Muscle of back (tissue), 3 donors: ENCODE measurements at regions not wholly inside any gene's neighbourhood (a gene's known extent, or its start where the extent isn't known, plus 50 kb on each side); places are given as distances from the start of the nearest gene placed in this dataset.

Experiments
- DNase-seq, 3 donors: peaks; one replicate each; pipeline versions ENCODE4 v3.0.0 to v3.0.0-alpha.2; 2013

DNA sequence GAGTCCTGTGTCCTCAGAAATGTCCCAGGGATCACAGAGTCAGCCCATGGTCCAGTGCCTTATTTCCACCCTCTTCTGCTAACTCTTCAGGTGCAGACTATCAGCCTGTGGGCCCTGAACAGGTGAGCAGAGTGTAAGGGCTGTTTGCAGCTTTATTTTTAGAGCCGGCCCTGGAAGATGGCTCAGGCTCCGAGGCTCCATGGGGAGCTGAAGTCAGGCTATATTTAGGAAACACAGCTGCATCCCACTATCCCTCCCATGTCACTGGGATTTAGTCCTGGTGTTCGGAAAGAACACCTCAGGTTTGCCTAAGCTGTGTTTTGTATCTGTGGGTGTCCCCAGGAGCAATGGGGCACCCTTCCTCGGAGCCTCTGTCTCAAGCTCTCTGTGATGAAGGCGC is 126.9 kb downstream of the RPS24 start:
- DNase-seq = peak in 1 of 3 donors; percentile 62

DNA sequence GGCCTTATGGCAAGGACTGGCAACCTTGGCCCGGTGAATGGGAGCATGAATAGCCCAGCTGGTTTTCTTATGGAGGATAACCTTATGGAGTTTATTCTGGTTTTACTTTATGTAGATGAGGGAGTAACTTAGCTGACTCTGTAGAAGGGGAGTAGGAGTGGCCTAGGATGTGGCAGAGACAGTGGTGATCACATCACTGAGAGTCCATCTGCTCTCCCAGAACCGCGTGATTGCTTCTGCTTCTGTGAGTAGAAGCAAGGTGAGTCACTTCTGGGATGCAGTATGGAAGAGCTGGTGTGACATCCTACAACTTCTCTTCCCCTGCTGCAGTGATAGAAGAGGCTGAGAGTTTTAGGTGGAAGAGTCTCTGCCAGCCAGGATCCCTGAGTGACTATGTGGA is 129.2 kb downstream of the RPS24 start:
- no peak for DNase-seq

DNA sequence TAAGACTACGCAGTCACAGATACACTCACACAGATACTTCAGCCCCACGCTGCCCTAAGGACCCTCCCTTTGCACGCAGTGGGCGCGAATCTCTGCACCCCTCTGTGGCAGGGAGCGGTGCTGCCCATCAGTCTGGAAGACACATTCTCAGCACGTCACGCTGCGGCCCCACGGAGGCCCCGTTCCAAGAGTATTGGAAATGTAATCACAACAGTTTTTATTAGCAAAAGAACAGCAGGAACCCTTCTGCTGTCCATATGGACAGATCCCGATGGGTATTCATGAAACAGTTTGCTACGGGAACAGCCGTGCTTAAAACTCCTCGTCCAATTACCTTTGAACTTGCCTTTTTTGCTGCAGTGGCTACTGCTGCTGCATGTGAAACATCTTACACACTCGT is 131.0 kb downstream of the RPS24 start:
- DNase-seq = peak in 1 of 3 donors; percentile 61

DNA sequence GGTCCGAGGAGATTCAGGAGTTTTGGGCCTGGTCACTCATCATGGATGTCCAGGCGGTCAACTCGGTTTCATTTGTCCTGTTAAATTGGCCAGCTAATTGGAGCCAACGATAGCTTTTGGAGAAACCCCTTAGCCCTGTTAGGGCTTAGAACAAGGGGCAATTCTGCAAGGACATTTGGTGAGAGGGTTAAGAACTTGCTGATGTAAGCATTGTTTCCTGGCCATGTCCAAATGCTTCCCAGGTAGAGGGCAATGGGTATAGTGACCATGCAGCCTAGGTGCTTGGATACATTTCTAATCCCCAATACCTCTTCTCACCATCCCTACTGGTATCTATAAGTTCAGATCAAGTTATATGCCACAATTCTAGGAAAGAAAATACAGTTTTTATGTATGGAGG is 131.5 kb downstream of the RPS24 start:
- no peak for DNase-seq

DNA sequence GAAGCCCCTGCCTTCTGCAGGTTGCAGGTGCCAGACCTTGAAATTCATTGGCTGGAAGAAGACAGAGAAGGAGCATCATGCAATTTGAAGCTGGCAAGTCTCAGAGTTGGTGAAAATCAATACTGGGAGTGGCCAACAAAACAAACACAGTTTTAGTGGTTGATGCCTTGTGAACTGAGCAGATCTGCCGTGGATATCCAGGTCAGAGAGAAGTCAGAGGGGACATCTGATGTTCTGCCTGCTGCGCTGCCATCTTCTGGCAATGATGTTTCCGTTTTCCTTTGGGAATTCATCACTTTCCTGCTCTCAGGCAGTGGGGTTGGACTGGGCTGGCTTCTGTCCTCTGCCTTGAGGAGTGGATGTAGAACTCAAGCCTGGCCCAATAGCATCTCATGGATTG is 132.0 kb downstream of the RPS24 start:
- DNase-seq = no peak

DNA sequence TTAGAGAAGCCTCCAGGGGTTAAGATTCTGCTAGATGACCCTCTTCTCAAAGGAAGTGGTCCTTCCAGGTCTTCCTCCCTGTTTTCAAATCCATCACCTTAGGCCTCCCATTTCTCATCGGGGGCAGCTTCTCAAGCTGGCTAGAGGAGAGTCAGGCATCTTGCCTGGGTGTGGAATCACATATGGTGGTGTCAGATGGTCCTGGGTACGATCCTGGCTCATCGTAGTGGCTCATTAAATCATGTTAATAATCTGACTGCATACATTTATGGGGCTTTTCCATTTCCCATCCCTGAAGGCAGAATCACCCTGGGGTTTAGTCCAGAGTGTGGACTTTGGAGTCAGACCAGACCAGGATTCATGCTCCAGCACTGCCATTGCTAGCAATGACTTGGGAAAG is 132.6 kb downstream of the RPS24 start:
- no peak for DNase-seq

DNA sequence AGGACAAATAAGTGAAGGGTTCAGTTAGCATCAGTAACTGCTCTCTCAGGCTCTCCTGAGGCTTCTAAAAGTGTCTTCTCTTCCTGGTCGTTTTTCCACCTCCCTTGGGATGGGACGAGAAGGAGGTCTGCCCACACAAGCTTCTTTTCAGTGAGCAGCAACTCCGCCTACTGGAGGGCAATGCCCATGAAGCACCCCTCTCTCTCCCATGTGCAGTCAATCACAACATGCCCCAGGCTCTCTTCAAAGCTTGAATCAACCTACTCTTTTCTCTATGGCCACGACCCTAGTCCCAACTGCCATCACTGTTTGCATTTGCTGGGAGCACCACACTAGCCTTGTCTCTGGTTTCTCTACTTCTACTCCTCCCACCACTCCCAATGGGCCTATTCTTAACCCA is 135.6 kb downstream of the RPS24 start:
- no peak for DNase-seq

DNA sequence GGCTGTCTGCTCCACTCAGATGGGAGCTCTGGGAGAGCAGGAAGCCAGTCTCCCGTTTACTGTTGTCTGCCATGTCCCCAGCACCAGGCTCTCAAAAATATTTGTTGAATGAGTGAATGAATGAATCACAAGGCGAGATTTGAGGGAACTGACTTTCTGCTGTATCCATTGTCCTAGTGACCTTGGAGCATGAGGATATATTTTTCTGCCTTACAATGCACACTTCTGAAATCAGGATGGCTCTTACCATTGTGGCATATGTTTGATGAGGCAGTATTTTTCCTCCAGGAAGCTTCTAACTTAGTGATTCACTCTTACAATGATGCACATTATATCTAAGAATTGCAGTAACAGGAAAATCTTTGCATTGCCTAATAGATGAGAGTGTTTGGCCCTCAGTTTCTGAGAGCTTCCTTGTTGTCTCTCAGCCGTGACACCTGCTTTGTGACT is 136.4 kb downstream of the RPS24 start:
- DNase-seq = no peak

DNA sequence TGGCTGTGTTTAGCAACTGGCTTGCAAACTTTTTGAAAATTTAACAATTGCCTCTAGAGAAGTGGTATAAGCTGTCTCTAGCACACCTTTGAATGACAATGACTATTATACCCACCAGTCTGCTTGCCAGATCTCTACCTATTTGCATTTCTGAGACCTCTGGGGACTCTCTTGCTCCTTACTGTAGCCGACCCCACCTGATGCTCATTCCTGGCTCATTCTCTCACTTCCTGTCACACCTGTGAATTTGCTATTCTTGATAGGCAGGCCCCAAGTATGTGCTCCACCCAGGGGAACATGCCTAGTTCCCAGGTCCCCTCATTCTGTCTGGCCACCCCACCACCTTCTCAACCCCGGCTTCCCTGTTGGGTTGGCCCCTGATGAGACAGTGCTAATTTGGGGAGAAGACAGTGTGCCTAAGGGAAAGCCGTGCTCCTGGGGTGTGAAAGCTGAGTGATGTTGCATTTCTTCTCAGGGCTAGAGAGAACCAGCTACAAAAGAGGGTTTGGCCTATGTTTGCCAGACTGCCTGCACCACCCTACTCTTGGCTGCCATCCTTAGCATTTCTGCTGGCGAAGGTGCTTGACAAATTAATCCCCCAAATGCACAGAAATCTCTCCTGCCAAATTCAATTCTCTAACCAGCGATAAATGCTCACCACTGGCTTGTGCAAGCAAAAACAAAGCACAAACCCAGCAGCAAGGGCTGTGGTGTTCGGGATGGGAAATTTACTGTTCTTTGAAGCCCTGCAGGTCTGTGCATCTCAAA is 138.2 kb downstream of the RPS24 start:
- no peak for DNase-seq

DNA sequence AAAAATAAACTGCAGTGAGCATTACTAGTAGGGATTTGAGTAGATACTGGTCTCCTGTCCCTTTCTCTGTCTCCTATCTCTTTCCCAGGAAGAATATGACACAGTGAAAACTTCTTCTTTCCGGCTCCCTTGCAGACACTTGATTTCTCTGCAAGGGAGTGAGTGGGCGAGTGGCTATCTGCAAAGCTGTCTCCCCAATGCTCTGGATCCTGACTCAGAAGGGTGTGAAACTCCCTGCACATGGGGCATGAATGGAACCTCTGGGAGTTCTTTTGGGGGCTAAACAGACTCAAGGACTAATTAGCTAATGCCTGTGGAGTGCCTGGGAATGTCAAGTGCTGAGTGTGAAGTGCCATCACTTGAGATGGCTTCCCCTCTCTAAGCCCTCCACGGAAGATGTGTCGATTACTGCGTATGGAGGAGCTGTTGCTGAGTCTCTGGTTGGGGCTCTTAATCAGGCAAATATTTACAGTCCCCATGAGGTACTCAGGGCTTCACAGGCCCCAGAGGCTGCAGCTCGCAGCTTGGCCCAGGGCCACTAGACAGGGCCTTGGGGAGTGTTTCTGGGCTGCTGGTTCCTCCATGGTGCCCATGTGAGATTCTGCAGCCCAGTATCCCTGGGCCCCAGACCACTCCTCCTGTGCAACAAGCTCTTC is 139.8 kb downstream of the RPS24 start:
- DNase-seq = no peak

DNA sequence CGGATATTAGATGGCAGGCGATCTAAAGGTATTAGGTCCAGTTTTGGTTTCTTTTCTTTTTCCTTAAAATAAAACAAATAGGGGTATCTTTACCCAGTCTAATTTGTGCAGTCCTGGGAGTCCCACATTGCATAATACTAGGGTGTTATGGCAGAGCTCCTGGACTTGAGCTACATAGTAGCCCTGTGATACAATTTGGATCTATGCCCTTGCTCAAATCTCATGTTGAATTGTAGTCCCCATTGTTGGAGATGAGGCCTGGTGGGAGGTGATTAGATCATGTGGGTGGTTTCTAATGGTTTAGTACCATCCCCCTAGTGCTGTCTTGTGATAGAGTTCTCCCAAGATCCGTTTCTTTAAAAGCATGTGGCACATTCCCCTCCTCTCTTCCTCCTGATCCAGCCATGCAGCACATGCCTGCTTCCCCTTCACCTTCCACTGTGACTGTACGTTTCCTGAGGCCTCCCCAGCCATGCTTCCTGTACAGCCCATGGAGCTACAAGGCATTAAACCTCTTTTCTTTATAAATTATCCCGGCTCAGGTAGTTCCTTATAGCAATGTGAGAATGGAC is 141.9 kb downstream of the RPS24 start:
- no peak for DNase-seq

DNA sequence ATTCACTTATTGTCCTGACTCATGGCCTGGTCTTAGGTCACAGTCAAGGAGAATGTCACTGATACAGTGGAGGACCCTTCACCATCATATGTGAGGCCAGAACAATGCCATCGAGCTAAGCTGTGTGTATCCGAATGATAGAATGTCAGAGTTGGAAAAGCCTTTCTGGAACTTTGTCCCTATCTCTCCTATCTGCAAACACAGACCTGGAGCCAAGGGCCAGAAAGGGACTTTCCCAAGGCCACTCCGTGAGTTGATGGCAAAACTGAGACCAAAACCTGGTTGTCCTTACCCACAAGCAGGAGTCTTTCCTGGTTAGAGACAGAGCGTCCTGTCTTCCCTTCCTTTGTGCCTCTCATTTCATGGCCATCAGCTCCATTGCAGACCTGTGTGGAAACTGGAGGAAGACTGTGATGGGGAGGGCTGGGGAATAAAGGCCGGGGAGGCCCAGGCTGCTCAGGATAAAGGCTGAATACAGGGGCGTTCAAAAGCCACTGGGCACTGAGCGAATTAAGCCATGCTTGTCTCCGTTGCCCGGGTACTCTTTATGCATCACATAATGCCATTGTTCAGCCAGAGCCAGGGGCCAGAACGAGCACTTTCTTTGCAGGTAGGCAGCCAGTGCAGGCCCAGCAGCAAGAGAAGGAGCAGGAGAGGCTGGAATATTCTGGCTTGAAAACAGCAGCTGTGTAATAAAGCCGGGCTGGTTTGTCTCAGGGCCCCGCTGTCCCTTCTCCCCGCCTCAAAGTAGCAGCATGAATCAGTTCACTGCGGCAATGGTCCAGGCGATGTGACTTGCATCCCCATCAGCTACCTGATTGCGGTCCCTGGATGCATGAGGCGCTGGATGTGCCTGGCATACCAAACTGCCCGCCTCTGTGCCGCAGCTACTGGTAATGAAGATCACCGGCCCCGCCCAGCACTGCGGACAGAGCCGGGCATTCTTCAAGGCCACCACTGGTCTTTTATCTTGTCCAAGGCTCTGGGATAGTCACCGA is 143.0 kb downstream of the RPS24 start:
- DNase-seq = no peak

DNA sequence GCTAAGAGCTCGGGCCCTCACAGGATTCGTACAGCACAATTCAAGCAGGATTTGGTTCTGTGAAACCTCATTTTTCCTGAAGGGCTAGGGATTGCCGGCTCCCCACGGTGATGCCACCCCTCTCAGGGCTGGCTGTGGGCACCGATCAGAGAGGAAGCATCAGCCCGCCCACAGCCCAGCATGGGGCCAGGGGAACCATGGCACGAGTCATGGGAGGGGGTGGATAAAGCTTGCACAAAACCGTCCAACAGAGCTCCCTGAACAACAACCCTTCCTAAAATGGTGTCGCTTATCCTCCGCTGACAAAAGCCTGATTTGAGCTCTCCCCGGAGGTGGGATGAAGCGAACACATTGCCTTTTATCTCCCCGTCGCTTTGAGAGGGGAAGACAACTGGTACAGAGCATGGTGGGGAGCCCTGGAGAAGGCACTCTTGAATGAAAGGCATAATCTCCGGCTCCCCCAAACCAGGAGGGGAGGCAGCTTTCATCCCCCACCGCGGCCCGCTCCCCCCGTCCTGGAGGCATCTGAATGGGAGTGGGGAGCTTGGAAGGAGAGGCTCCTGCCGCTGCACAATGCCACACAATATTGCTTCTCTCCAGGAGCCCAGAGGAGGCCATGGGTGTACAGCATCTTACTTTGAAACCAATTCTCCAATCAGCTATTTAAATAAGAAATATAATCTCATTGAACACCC is 144.0 kb downstream of the RPS24 start:
- no peak for DNase-seq

DNA sequence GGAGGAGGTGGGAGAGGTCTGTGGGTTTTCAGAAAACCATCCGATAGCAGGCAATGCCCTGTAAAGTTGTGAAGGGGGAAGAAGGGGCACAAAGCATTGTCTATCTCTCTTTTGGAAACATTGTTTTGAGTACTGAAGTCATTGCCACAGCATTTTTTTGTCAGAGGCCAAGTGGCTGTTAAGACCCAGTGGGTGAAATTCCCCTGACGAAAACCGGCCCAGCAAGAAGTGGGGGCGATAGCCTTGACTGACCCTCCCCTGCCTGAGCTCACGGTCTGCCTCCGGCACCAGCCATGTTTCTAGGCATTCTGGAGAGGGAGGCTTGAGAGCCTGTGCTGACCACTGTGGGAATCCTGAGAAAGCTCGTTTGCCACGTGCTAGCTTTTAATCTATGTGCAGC is 144.7 kb downstream of the RPS24 start:
- DNase-seq = no peak

DNA sequence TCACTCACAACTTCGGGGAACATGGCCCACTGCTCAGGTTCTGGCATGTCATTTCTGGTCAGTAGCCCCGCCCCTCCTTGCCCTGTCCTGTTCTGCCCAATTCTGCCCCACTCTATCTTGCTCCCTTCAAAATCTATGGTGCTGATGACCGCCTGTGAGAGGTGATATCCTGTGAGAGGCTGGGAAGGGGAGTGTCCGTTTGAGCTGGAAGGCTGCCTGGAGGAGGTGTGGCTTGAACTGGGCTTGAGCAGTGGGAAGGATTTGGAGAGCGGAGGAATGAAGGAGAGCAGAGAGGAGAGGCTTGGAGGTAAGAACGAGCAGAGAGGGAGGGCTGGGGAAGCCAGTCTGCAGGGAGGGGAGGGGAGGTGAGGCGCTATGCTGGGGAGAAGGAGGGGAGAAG is 145.3 kb downstream of the RPS24 start:
- DNase-seq = peak in 2 of 3 donors; percentile 27 to 57

DNA sequence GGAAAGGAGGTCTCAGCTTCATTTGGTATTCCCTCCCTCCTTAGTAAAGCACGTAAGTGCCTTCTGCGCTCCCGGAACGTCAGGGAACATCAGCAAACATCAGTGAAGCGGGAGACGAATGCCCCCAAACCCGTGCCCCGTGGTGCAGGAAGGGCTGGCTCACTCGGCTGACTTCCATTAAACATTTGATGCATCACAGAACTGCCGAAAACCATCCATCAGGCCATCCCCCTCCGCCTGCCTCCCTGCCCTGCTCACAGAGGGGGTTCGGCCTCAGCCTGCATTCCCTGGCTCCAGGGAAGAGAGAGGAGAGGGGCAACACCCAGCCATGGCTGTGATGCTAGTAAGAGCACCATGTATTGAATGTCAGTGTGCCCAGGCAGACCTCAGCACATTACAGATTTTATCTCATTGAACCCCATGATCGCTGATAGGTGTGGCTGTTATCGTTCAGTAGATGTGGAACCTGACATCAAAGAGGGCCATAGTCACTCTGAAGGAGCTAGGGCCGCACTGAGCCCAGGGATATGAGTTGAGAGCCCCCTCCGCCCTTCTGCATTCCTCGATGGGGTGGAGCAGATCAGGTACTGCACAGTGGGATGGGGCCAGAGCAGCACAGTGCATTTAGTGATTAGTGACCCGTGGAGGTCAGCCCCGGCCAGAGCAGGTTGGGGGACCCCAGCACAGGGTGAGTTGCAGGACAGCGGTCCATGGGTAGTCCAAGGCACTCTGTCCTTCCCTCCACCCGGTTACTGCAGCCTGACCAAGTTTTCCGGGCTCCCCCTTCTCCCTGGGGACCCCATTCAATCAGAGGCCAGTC is 146.4 kb downstream of the RPS24 start:
- DNase-seq = no peak

DNA sequence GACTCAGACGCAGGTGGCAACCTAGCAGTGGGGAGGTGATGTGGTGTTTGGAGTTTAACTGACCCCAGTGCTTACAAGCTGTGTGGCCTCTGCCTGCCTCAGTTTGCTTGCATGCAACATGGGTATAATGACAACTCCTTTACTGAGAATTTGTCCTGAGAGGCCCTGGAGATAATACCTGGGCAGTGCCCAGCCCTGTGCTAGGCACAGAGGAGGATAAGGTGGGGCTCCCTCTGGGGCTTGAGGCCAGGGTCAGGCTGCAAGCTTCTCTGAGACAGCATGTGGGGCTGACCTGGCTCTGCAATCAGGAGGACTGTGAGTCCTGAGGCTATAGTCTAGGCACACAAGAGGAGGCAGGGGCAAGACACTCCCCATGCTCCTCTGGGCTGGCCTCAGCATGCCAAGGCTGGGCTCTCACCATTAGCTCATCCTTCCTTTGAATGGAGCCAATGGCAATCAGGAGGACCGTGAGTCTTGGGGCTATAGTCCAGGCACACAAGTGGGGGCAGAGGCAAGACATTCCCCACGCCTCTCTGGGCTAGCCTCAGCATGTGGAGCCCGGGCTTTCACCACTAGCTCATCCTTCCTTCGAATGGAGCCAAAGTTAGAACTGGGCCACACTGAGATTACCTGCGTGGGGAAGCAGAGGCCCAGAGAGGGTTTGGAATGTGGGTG is 147.9 kb downstream of the RPS24 start:
- DNase-seq = no peak

DNA sequence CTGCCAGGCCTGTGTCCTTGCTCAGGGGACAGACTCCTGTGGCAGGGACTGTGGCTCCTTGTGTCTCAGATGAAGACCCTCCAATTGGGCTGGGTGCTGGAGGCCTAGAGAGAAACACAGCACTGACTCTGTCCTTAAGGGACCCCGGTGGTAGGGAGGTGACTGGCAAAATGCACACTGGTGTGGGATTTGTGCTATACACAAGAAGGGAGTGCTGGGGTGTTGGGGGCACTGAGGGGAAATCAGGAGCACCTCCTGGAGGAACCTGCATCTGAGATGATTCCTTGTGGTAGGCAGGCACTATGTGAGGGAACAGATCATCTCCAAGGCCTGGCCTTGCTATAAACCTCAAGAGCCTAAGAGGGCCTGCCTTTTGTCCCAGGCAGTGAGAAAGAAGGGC is 149.2 kb downstream of the RPS24 start:
- DNase-seq = no peak

DNA sequence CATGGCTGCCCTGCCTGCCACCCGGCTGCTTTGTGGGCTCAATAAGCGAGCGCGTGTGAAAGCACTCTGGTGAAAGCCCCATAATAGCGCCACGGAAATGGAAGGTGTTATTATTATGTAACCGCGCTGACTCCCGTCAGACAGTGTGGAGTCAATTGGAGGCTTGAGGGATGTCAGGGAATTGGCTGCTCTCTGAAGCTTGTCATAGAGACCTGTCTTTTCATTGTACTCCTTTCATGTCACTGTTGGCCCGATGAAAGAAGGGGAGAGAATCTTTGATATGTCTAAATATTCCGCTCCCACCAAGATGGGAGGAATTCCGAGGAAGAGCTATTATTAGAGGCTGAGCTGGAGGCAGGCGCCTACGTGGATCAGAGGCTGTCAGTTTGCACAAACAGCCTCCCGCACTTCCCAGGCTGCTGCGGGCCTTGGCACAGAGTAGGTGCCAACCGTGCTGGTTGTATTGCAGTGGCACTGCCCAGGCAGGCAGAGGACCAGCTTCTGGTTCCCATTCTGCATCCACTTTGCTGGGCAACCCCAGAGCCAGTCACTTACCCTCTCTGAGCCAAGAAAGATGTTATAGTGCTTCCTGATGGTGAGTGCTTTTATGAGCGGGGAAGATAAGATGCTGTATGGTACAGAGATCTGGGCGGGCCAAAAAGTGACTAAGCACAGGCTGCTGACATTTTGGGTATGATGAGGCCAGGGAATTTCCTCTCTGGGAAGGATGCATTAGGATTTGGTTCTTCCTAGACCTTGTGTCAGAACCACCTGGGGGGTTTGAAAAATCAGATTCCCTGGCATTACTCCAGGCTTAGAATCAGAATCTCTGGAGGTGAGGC is 151.4 kb downstream of the RPS24 start:
- DNase-seq = no peak
